AG08396 (cell line): ENCODE measurements at regions not wholly inside any gene's neighbourhood (a gene's known extent, or its start where the extent isn't known, plus 50 kb on each side); places are given as distances from the start of the nearest gene placed in this dataset.

Experiments used
- DNase-seq: peaks from one replicate; pipeline ENCODE4 v3.0.0; 2012; ENCODE audit warnings: low spot score, mixed read lengths

- no peak for DNase-seq
Observed at GRCh38 chr15:96390986-96391385, 60.5 kb downstream of the NR2F2 start.

- no peak for DNase-seq
Observed at GRCh38 chr15:96392380-96393208, 62.1 kb downstream of the NR2F2 start.

DNA sequence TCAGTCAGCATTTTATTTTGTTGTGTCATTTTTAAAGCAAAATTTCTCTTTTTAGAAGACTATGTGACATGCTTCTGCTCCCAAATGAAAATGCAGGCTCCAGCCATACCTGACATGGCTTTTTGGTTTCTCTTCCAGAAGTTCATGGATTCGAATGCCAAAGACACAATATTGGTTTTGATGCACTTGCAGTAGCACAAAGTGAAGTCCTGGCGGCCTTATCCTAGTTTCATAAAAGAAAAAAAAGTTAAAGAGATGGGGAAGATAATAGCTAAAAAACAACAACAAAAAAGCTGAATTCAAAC lies 62.7 kb downstream of the NR2F2 start:
- no peak for DNase-seq

DNA sequence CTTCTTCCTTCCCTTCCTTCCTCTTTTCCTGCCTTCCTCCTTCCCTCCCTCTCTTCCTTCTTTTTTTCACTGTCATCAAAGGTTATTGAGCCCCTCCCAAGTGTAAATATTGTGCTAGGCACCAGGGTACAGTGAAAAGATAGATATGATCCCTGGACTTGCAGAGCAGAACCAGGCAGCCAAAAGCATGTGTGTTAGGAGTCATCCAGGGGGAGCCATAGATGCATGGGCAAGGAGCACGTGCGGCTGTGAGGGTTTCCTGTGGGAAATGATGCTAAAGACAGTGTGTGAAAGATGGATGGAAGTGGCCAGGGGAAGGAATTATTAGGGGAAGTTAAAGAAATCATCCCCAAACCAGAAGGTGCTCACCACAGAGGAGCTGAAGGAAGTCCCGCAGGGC lies 65.2 kb downstream of the NR2F2 start:
- no peak for DNase-seq

DNA sequence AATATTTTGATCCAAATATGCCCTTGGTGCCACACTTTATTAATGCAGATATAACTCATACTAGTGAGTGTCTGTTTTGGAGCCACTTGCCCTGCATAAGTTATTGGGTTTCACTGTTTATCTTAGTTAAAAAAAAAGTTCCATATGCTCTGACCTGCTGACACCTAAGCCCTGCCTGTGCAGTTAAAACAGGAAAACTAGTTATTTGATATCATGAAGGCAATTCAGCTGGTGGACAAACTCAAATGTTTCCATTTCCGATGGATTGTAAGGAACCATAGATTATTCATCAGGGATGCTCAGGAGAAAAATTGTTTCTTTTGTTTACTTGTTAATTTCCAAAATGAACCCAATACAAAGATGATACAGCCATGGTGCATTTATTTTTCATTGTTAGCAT lies 68.3 kb downstream of the NR2F2 start:
- DNase-seq = no peak

DNA sequence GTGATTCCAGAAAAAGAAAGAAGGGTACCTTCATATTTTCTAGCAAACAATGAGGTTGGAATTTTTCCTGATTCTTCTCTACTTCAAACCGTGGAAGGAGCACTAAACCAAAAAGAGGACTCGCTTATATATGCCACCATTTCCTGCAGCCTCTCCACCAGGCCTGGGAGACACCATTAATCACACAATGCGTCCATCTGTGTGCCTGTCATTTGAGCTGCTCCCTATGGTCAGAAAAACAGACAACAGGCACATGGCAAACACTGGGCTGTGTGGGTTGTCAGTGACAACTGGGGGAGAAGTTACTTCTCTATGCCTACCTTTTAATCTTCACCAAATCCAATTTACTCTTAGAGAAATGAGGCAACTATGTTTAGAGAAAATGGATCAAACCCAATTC lies 71.9 kb downstream of the NR2F2 start:
- DNase-seq = no peak

- DNase-seq = no peak
Observed at GRCh38 chr15:96403071-96403470, 72.6 kb downstream of the NR2F2 start.

GRCh38 chr15:96403932-96404331 lies 73.4 kb downstream of the NR2F2 start:
- DNase-seq = no peak

DNA sequence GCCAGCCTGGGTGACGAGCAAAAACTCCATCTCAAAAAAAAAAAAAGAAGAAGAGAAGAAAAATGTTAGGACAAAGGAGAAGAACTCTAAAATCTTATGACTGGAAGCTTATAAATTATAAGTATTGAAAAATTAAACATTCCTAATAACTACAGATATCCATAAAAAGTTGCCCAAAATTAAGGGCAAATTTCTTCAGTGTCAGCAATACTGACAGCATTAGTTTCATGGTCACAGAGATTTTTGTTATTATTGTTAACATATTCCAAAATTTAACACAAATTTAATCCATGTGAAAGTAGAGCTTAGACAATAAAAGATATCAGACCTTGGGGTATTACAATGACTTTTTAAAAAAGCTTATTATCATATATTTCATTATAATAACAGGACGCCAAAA lies 74.1 kb downstream of the NR2F2 start:
- no peak for DNase-seq

- no peak for DNase-seq
Observed at GRCh38 chr15:96406291-96406690, 75.8 kb downstream of the NR2F2 start.

GRCh38 chr15:96406701-96407100 lies 76.2 kb downstream of the NR2F2 start:
- no peak for DNase-seq

DNA sequence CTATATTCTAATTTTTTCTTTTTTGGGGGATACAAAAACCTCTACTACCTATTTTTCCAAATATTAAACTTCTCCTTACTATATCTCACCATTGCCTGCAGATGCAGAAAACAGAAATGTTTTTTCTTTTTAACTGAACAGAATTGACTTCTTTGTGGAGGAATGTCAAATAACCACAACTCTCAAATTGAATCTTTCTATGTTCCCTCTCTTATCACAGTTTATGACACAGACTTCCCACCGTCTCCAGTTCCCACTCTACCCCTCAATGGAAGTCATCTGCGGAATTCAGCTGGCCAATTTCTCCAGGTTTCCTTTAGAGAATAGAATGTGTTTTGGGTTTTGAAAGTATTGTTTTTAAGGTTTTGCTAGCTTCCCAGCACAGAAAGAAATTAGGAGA lies 77.0 kb downstream of the NR2F2 start:
- no peak for DNase-seq

GRCh38 chr15:96408591-96409183 lies 78.2 kb downstream of the NR2F2 start:
- no peak for DNase-seq

GRCh38 chr15:96409215-96410138 lies 79.0 kb downstream of the NR2F2 start:
- no peak for DNase-seq

GRCh38 chr15:96410175-96411055 lies 79.9 kb downstream of the NR2F2 start:
- no peak for DNase-seq

DNA sequence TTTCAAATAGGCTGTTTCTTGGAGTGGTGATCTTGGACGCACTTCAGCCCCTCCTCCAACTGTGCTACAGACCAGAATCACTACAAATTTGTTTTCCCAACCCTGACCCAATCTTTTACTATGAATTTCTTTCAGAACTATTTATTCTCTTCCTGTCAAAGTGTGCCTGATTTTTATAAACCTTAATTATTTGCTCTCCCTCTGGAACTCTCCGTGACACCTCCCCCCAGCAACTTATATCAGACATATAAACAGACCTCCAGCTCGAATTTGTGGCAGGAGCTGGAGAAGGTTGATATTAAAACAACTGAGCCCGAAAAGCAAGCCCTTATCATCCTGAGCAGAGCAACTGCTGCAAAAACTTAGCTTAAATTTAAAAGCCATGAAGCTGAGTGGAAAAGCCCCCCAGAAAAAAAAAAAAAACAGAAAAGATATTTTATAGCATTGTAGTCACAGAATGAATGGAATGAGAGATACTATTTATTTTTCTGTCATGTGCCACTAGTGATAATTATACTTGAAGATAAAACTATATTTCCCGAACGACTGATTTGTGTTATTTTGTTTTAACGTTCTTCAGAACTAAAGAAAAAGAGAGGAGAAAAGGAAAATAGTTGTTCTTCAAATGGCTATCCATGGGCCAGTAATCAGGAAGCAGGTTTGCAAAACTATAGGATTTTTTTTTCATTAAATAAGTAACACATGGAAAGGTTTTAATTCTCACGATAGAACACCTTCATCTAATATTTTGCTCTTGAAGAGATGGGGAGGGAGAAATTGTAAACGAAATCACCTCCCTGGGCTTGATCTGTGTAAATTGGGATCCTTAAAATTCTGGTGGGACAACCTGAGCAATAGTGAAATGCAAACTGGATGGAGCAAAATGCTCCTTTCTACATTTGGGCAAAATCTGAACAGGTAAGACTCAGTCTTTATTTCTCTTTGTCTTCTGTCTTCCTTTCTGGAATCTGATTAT lies 80.8 kb downstream of the NR2F2 start:
- DNase-seq = no peak

GRCh38 chr15:96412045-96412905 lies 81.8 kb downstream of the NR2F2 start:
- no peak for DNase-seq

DNA sequence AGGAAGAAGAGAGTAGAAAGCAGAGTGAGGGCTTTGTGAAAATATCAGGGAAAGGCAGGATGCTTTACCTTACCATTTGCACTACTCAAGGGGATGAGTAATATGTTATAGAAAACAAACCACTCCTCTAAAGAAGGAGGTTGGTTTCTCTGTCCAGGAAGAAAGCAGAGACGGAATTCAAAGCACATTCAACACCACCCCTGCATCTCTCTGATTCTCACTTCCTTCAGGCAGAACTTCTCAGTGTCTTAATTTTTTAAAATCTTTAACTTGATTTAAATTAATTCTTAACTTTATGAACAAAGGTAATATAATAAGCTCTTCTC lies 82.4 kb downstream of the NR2F2 start:
- no peak for DNase-seq

GRCh38 chr15:96413657-96414056 lies 83.2 kb downstream of the NR2F2 start:
- DNase-seq = no peak

DNA sequence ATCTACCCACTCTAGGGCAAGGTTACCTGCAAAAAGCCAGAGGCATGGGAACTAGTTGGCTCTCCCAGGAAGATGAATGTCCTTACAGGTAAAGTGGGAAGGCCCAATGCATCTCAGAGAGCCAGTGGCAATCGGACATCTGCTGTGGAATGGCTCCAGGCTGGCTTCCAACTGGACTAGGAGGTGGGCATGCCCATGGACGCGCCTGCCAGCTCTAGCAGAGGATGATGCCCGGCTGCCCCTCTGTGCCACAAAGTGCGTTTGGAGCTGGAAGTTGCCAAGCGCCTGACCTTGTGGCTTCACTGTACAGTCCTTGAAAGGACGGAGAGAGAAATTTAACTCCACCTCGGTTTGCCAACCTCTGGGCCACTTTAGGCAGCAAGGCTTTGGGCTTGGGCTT lies 84.4 kb downstream of the NR2F2 start:
- DNase-seq = no peak
